Neural cell (in vitro differentiated cells): ENCODE measurements at regions not wholly inside any gene's neighbourhood (a gene's known extent, or its start where the extent isn't known, plus 50 kb on each side); places are given as distances from the start of the nearest gene placed in this dataset.

Experiments used
- EZH2 ChIP-seq: fragments of 200-600, 300-800 bp; shearing (Covaris generic), sonication (generic); IDR thresholded peaks from 2 replicates; pipeline ENCODE4 v1.6.1; 2014; ENCODE audit warnings: antibody characterized with exemption, low read length, borderline replicate concordance, mild to moderate bottlenecking; ENCODE audit not compliant: insufficient read depth, poor library complexity, severe bottlenecking
- POLR2AphosphoS5 ChIP-seq: IDR thresholded peaks from 2 replicates; pipeline ENCODE4 v1.6.1; 2012
- RAD21 ChIP-seq: fragments of 450-650 bp; conservative IDR thresholded peaks from 2 replicates; pipeline ENCODE4 v1.6.1; 2014; ENCODE audit warnings: antibody characterized with exemption, mild to moderate bottlenecking, moderate library complexity
- REST ChIP-seq: IDR thresholded peaks from 2 replicates; pipeline ENCODE4 v1.6.1; 2012; ENCODE audit warnings: borderline replicate concordance
- TF ChIP-seq, protein P1 (sequence below): fragments of 450-650 bp; IDR thresholded peaks from 2 replicates; pipeline ENCODE4 v1.5.1; 2014; ENCODE audit warnings: antibody characterized with exemption, mild to moderate bottlenecking, moderate library complexity; ENCODE audit not compliant: poor library complexity, severe bottlenecking

GRCh38 chr10:1938317-1938716, 201.0 kb upstream of the ADARB2 start:
- TF ChIP-seq, protein P1, sequence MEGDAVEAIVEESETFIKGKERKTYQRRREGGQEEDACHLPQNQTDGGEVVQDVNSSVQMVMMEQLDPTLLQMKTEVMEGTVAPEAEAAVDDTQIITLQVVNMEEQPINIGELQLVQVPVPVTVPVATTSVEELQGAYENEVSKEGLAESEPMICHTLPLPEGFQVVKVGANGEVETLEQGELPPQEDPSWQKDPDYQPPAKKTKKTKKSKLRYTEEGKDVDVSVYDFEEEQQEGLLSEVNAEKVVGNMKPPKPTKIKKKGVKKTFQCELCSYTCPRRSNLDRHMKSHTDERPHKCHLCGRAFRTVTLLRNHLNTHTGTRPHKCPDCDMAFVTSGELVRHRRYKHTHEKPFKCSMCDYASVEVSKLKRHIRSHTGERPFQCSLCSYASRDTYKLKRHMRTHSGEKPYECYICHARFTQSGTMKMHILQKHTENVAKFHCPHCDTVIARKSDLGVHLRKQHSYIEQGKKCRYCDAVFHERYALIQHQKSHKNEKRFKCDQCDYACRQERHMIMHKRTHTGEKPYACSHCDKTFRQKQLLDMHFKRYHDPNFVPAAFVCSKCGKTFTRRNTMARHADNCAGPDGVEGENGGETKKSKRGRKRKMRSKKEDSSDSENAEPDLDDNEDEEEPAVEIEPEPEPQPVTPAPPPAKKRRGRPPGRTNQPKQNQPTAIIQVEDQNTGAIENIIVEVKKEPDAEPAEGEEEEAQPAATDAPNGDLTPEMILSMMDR, result no peak
- TF ChIP-seq REST (no peak), POLR2AphosphoS5 (no peak), EZH2 (no peak), RAD21 (no peak)
